GM23338 (cell line): ENCODE measurements at regions not wholly inside any gene's neighbourhood (a gene's known extent, or its start where the extent isn't known, plus 50 kb on each side); places are given as distances from the start of the nearest gene placed in this dataset.

ENCODE experiments used
- CREB1 ChIP-seq: fragments of 250-450 bp; sonication (Bioruptor Pico); IDR thresholded peaks from 2 replicates; pipeline ENCODE4 v1.5.0; 2020; ENCODE audit warnings: low read depth, mild to moderate bottlenecking, moderate library complexity
- CTCF ChIP-seq, 2 experiments: fragments of 200-600 bp in 1 of 2; sonication (generic) in 1 of 2; conservative IDR thresholded peaks; 2 replicates each; pipeline versions ENCODE4 v1.5.1 to v1.6.1; 2016 to 2017; ENCODE audit warnings: antibody characterized with exemption in 2 of 2, low read depth in 2 of 2, mild to moderate bottlenecking in 2 of 2, moderate library complexity in 1 of 2
- ETS1 ChIP-seq: IDR thresholded peaks from 2 replicates; pipeline ENCODE4 v1.6.1; 2016; ENCODE audit warnings: antibody characterized with exemption
- EZH2 ChIP-seq: fragments of 200-600 bp; sonication (generic); IDR thresholded peaks from one replicate; pipeline ENCODE4 v1.8.0; 2017; ENCODE audit warnings: antibody characterized with exemption, mild to moderate bottlenecking, low read depth; ENCODE audit not compliant: unreplicated experiment
- EZH2phosphoT487 ChIP-seq: fragments of 200-600 bp; sonication (generic); IDR thresholded peaks from one replicate; pipeline ENCODE4 v1.8.1; 2018; ENCODE audit warnings: antibody characterized with exemption; ENCODE audit not compliant: unreplicated experiment
- POLR2AphosphoS5 ChIP-seq: IDR thresholded peaks from 2 replicates; pipeline ENCODE4 v1.6.1; 2016; ENCODE audit warnings: antibody characterized with exemption, low read depth
- REST ChIP-seq: IDR thresholded peaks from one replicate; pipeline ENCODE4 v1.6.1; 2018; ENCODE audit warnings: antibody characterized with exemption; ENCODE audit not compliant: unreplicated experiment

- TF ChIP-seq CTCF (conservative IDR thresholded peaks at IDR 0.05; ENCODE audit: low read depth in 2 of 2) (no peak), EZH2 (no peak), REST (no peak), EZH2phosphoT487 (no peak), POLR2AphosphoS5 (no peak), CREB1 (CRISPR knock-in tag) (no peak), ETS1 (no peak)
These were observed 537.5 kb upstream of the FSIP2 start for GRCh38 chr2:185201063-185201462.
